HG03460 (cell line): ENCODE measurements at regions not wholly inside any gene's neighbourhood (a gene's known extent, or its start where the extent isn't known, plus 50 kb on each side); places are given as distances from the start of the nearest gene placed in this dataset.

Source experiments
- ATAC-seq: cut with Tn5 transposase; IDR thresholded peaks from one replicate; pipeline ENCODE4 v1.9.1; 2021; ENCODE audit not compliant: unreplicated experiment

GRCh38 chr13:34589581-34589980, 352.5 kb upstream of the NBEA start:
- no peak for ATAC-seq

- no peak for ATAC-seq
These were observed 350.9 kb upstream of the NBEA start for GRCh38 chr13:34591129-34591528.

DNA sequence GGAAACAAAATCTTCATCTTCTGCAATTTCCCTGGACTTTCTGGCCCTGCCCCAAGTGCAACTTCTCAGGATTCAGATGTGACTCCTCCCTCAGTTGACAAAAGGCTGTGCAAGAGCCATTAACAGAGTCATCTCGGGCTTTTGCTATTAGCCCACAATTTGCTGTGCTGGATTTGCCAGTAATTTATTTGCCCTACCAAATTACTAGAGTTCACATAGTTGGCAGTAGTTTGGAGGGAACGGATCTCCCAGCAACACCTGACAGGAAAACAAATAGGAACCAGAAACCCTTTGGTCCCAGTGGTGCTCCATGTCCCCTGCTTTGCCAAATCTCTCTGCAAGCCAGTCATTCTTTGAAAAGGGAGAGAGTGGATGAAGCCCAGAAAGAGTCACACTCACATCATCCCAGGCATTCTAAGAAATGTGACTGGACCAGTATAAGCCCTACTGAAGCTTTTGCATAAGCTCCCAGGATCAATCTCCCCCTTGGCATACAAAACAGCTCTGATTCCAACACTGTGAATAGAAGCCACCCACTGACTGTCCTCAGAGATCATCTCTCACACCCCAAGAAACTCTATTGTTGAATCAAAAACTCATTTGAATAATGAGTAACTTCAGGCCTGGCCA, 350.1 kb upstream of the NBEA start:
- no peak for ATAC-seq

DNA sequence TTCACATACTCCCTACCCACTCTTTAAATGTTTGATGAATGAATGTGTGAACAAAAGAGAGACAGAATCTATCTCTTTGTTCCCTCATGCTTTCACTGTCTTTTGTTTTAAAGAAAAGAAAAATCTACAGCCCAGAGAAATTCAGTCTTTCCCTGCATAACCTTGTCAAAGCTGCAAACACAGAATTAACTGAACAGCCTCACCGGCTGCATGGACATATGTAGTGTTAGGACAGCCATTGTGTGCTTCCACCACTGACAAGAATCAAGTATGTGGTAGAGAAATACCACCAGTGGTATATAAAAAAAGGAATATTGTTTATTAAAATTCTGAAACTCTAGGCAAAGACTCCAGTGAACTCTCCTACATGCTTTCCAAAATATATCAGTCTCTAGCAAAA, 348.4 kb upstream of the NBEA start:
- ATAC-seq, result no peak

- no peak for ATAC-seq
These were observed 347.6 kb upstream of the NBEA start for GRCh38 chr13:34594507-34594906.

DNA sequence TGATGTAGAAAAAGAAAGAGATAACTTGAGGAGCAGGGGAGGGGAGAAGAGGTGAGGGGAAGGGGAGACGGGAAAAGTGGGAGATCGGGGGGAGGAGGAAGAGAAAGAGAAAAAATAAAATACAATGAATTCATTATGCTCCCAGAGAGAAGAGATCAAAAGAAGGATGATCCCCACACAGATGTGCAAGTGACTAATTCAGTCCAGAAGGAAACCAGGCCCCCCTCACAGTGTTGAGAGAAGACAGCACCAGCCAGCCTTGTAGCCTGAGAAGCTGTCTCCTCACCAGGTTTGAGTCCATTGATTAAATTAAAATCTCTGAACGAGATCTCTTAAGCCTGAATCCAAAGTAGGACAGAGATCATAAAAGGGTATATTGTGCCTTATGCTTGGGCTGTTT, 333.7 kb upstream of the NBEA start:
- ATAC-seq, result no peak

DNA sequence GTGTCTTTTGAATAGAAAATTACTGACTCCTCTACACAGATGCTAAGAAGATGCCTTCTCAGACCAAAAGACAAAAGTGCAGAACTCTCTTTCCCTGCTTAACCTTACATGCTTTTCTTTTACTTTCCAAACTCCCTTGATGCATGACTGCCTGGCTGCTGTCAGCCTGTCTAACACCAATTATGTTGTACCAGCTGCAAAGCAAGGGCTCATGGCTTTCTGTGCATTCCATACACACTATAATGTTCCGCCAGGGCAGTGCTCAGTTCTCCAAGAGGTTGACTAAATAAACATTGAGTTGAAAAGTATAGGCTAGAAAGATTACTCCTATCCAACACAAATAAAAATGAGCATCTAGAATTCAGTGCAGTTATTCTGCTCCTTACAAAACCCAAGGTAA, 330.4 kb upstream of the NBEA start:
- ATAC-seq, result no peak

DNA sequence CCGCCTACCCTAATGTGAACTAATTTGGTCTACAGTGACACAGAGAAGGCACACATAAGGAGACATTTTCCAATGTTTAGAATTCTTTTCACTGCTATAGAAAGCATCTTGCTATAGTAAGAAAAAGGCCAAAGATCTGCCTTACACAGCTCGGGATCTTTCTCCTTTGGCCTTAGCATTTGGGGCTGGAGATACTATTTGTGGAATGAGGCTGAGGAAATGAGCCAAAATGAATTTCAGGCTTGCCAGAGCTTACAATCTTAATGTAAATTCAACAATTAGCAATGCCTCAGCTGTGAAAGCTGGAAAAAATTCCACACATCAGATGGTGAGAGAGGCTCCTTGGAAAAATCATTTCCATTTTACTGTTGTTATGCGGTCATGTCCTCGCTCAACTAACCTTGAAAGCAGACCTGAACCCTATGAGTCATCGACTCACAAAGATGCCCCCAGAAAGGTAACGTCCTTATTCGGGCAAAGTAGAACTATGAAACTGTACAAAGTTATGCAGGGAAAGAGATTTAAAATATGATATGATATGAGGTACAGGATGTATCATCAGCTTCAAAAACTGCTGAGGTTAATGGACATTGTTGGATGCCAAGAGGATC, 324.5 kb upstream of the NBEA start:
- no peak for ATAC-seq

DNA sequence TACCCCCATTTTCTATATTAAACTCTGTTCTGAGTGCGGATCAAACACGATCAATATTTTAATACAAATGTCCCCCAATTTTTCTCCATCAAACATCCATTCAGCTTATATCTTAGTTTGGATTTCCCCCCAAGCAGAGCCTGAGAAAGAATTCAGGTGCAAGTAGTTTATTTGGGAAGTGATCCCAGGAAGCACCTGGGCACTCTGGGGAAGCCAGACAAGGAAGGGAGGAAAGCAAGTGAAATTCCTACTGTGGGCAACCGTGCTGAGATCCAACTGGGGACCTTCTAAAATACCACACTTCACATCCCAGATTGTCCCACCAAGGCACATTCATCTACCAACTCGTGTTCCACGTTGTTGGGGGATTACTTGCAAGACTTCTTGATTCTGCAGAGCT, 323.4 kb upstream of the NBEA start:
- ATAC-seq, result no peak

DNA sequence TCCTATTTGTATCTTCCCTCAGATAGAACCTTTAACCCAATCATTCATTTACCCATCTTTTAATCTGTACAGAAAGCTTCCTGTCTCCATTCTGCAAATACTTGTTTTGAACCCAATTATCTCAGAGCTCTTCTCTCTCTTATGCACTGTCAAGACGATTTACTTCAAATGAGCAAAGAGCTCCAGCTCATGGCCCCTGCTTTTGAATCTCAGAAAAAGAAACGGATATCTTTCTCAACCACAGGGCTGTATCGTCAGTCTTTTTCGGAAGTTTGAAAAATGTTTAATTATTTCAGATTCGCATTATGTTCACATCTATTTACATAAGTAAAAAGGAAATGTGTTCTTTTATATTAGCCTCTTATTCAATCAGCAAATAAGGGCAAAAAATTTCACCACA, 322.7 kb upstream of the NBEA start:
- ATAC-seq, result no peak

DNA sequence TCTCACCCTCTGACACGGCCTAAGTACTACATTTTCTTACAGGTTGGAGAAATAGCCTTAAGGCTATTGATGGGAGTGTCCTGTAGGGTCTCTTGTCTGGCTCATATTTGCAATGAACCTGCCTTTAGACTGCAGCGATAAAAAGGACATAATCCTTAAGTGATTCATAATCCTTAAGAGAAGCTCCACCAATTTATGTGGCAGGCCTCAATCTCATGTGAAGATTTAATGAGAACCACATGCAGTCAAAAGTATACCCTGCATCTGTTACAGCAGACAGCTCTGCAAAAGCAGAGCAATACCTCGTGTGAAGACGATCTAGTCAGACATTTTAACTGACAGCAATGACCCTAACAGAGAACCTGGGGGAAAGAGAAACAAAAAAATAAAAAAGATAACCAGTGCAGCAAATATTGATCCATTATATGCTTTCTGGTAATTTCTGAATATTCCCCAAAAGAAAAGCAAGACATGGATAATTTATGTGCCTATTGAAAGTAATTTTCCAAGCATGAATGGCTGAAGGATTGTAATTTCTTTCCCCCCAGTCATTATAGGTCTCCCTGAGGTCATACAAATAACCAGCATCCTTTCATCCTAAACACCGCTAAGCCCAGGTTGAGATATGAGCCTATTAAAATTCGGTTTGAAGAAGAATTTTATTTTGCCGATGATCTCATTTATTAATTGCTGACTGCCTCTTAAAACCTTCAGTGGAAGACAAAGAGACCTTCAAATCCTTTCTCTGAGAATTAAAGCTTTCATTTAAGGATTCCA, 321.8 kb upstream of the NBEA start:
- no peak for ATAC-seq

- no peak for ATAC-seq
These were observed 321.2 kb upstream of the NBEA start for GRCh38 chr13:34620862-34621261.

DNA sequence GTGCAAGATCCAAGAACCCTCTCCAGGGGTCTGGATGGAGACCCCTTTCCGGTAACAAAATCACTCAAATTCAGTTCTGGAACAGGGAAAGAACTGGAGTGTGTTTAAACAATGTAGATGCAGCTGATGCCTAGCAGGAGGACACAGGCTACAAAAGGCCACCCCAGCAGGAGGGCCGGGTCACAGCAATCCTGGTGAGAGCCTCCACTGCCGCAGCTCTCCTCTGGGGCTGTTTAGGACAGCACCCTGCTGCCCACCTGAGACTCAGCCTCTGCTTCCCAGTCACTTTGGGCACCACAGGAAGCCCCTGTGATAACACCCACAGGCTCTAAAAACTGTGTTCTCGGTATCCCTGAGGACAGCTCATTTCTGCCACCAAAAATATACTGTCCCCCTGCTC, 318.7 kb upstream of the NBEA start:
- no peak for ATAC-seq

DNA sequence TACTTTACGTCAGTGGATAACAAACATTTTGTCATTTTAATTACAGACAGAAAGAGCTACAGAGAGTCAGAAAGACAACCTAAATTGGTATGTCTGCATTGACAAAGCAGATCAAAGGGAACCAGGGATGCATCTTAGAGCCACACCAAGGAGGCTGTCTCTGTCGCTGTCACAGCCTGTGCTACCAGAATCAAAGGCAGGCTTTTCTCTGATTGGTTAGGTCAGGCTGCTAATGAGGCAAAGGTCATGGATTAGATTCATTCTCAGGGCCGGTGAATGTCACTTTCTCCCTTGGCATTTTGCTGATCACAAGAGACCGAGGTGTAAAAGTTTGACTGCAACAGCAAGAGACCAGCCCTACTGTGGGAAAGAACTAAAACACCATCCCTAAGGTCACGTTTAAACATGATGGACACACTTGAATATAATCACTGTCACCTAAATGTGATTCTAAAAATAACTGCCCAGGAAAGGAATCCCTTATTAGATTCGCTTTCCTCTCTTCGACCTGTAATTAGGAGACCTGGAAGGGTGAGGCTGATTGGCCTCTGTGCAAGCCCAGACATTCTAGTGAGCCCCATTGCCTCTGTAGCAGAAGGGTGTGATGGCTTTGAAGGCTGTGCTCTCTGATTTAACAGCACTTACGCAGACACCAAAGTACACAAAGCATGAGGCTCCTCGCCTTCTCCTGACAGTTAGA, 314.4 kb upstream of the NBEA start:
- ATAC-seq, result no peak

DNA sequence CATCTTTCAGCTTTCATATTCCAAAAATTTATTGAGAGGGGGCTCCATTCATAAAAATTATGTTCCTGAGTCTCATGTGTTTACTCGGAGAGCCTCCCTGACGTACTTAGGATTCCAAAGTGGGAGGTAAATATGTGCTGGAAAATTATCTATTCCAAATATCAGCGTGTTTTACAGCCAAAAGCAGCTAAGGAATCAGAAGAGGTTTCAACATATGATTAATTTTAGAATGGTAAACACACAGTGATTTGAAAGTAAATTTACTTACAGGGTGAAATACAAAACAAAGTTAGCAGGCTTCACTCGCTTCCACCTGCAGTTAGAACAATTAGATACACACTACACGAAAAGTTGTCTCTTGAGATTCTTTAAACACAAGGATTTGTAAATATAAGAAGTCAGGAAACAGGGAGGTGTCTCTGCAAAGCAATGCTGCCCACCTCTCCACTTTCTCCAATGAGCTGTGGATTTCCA, 313.8 kb upstream of the NBEA start:
- no peak for ATAC-seq

GRCh38 chr13:34634448-34634847, 307.6 kb upstream of the NBEA start:
- no peak for ATAC-seq

DNA sequence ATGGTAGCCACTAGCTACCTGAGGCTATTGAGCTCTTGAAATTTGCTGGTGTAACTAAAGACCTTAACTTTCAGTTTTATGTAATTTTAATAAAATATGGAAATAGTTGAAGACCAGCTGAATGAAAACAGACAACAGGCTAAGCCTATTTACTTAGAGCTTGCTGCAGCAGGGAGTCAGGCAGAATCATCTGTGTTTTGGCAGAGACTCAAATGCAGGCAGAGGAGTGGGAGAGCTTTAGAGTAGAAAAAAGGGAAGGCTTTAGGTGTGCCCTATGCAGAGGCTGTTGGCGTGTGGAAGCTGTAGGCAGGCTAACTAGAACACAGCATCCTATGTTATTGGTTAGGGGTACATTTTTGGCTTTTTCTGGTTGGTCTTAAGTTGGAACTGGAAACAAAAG, 304.9 kb upstream of the NBEA start:
- no peak for ATAC-seq

DNA sequence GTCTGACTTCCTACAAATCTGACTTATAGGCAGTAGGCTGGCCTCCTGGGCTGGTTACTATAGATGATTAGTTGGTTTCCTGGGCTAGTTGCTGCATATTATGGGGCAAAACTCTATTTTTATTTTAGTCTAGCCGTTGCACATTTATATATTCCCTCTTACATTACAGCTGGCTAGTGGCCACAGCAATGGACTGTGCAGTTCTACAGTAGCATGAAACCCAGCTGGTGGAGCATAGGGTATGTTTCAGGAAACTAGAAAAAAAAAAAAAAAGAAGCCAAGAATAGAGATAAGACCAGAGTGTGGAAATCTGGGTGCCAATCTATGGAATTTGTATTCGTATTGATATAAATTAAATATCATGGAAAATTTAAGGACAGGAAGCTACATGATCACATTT, 304.4 kb upstream of the NBEA start:
- no peak for ATAC-seq

DNA sequence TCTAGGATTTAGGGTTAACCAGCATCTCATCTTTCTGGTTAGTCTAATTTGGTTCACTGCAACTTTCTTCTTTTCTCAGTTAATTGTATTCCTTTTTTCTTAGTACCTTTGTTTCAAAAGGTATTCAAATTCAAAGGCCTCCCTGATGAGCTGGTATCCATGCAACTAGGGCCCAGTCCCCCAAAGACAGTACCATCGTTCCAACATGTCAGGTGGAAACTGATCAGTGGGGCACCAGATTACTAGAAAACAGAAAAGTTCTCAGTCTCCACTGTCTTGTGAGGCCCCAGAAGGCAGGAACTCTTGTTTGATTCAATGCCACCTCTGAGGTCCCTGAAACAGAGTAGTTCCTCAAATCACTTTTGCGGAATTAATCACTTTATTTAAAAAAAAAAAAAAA, 303.2 kb upstream of the NBEA start:
- no peak for ATAC-seq

GRCh38 chr13:34640179-34640992, 301.7 kb upstream of the NBEA start:
- ATAC-seq, result no peak

GRCh38 chr13:34640993-34641330, 301.1 kb upstream of the NBEA start:
- no peak for ATAC-seq
